ENCODE measurements at regions not wholly inside any gene's neighbourhood (a gene's known extent, or its start where the extent isn't known, plus 50 kb on each side); places are given as distances from the start of the nearest gene placed in this dataset.

DNA sequence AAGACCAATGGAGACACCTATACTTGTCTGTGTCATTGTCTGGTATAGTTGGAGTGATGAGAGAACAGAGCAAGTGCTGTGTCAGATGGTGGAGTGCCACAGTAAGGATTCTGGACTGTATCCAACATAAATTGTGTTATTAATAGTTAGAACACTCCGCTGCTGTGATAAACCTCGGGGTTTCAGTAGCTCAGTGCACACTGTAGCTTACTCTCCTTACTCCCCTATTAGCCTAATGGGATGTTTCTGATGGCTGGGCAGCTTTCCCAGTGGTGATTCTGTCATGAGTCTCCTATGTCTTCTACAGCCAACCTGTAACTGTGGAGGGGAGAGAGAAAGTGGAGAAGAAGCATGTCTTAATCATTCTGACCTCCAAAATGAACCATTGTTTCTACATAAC is 127.6 kb upstream of the PTCH1 start:
- no peak for TF ChIP-seq CTCF (IDR thresholded peaks at IDR 0.05)
- no peak for TF ChIP-seq POLR2AphosphoS5 (IDR thresholded peaks at IDR 0.05)
- TF ChIP-seq EP300 (IDR thresholded peaks at IDR 0.05) = no peak
- TF ChIP-seq POLR2A (IDR thresholded peaks at IDR 0.05) = no peak
